Limb (tissue), 2 donors: ENCODE measurements at regions not wholly inside any gene's neighbourhood (a gene's known extent, or its start where the extent isn't known, plus 50 kb on each side); places are given as distances from the start of the nearest gene placed in this dataset.

ENCODE experiments used
- DNase-seq, 2 donors: peaks; one replicate each; pipeline ENCODE4 v3.0.0-alpha.2; 2016; ENCODE audit errors: extremely low spot score in 2 of 2

DNA sequence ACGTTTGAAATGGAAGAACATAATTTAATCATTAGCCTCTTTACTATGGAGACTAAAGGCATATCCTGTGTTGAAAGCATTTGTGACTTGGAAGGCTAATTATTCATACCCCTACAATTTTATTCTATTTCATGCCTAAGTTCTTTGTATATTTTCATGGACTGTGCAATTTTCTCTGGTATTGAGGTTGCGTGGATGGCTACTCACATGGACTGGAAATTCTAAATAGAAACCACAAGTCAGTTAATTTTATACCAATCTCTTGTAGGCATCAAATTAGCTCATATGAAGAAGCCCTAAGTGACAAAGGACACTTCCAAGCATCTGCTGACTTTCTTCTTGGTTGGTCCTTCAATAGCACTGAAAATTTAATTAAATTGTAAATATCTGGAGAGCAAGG, 1353.5 kb downstream of the ROBO1 start:
- DNase-seq, result no peak

DNA sequence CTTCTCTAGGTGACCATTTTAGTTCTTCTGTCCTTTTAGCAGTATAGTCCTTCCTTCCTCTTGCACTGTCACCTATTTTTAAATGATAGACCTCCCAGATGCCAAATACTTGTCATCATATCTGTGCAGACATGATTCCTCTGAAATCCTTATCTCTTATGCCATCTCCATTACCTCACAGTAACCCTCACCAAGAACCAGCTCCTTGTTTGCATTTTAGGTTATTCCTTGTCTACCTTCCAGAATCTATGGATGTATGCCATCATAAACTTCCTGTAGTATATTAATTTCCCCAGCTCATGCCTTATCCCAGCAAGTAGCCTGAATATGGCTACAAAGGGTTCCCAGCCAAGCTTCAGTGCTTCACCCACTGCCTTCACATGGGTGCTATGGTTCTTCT, 1347.2 kb downstream of the ROBO1 start:
- DNase-seq, result no peak

DNA sequence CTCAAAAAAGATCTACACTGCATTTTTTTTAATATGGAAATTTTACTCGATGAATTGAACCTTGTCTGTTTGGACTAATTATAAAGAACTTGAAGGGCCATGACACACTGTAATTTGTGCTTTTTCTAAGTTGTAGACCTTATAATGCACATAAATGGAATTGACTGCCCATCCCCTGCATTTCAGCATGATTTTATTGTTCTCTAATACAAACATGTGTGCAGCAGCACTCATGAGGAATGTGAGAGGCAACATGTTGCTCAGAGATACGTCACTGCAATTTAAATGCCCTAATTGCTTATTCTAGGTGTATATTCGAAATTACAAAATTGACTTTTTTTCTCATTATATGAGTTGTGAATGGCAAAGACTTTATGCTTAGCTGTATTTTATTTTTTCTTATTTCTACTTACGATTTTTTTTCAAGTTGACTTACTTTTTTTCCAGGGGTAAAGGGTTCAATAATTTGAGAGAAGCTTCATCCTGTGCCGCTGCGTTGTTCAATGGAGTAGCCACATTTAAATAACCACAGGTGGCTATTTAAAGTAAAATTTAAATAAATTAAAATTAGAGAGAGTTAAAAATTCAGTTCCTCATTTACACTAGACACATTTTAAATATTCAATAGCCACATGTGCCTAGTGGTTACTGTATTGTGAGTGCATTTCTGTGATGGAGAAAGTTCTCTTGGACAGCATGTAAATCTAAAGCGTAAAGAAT, 1346.4 kb downstream of the ROBO1 start:
- DNase-seq, result no peak

DNA sequence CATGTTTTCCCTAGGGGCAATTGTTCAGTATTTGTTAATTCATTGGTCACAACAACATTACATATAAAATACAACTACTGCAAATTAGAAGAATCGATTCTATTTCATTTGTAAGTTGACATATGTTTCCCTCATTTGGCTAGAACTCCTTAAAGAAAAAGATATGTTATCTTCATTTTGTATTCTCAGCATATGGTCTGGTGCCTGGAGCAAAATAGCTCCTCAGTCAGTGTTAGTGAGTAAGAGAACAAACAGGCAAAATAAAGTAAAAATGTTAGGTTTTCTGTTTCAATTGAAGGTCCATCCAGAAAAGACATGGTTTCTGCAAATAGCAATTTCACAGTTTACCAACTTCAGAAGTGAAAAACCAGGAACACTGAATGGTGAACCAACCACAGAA, 1343.1 kb downstream of the ROBO1 start:
- no peak for DNase-seq

DNA sequence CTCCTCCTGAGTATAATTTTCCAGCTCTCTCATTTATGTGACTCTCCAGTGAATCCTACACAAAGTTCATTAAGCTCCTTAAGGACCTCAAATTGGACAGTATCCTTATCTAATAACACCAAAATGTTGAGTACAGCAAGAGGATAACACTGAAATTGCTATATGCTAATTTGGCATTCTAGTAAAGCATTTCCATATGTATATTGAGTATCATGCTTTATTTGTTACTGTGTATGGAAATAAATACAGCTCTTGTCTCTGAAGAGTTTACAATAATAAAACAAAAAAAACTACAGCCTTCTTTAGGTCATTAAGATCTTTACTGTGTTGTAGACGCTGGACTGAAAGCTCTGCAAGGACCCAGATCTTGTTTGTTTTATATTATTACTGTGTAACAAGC, 1341.3 kb downstream of the ROBO1 start:
- DNase-seq, result no peak

DNA sequence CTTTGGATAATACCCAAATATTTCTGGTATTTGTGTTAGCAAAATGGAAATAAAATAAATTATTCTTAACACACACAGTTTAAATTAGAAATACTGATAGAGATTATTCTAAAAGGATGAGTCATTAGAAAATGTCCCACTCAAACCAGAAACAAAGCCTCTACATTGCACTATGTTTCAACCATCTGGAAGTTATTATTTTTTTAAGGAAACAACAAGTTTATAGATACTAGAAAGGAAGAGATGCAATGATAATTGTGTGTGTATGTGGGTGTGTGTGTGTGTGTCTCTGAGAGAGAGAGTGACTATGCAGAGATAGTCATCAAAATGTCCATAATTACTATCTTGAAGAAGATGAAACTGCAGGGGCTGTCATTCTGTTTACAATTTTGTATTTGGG, 1340.5 kb downstream of the ROBO1 start:
- DNase-seq, result no peak

DNA sequence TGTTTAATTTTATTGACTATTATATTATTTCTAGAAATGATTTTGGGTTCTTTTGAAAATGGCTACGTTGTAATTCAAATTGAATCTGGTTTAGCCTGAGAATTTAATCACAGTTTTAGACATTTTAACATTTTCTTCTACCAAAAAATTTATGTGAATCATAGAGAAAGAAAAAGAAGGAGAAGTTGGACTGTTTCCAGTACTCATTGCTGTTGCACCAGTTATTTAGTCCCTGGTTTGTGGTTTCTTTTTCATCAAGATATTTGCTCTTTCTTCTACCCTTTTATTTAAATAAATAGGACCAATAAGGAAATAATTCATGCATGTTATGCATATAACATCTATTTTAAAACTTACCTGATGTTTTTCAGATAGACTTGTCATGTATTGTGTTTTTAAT, 1337.1 kb downstream of the ROBO1 start:
- DNase-seq, result no peak

DNA sequence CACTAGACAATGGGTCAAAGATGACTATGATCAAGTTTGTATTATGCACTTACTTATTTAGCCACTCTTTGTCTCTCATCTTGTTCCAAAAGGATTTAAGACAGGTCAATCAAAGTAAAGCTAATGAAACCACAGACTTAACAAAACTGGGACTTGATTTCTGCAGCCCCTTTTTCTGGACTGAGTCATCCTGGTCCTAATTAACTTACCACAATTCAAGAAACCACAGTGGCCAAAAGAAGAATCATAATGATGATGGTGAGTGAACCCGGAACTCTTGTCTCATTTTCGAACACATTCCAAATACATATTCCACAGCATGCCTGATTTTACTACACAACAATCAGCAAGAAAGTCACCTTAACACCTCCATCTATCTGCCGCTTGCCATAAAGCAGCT, 1333.0 kb downstream of the ROBO1 start:
- DNase-seq, result no peak

DNA sequence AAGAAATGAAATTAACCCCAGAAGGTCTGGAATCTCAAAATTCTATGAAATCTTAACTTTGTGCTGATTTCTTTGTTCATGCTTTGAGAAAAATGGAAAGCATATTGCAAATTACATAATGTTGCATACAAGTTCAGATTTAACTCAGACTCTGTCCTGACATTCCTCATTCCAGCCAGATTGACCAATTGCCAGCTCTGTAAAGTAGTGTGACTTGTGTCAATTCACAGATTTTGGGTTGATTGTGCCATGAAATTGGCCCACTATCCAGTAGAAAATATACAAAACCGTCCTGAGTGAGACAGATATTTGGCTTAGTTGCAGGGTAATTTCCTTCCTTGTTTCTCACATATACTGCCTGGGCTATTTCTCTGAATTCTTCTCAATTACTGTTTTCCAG, 1312.6 kb downstream of the ROBO1 start:
- DNase-seq, result no peak

DNA sequence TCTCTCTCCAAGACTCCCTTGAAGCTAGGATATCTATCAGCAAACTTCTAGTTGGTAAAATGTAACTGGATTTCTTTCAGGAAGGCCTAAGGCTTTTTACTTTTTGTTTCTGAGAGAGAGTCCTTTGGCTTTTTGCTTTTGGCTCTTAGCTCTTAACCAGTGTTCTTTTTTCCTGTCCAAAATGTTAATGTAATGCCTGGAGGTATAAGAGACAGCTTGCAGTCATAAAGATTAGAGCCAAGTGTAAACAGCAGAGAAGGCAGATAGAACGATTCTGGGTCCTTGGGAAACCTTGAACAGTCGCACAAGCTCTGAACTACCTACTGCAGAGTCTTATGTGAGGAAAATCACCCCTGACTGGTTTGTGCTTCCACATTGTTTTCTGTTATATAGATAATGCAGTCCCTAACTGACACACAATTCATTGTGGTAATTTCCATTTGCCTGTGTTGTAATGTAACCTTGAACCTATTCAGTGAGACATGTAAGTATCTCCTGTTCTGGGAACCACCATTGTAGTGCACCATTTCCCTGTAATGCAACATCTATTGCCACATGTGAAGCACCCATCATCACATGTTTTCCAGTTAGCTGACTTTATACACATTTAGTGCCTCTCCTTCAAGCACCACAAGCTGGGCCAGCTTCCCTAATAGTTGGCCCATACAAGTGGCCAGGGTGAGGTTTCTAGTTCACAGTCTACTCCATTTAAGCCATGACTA, 1311.9 kb downstream of the ROBO1 start:
- no peak for DNase-seq

DNA sequence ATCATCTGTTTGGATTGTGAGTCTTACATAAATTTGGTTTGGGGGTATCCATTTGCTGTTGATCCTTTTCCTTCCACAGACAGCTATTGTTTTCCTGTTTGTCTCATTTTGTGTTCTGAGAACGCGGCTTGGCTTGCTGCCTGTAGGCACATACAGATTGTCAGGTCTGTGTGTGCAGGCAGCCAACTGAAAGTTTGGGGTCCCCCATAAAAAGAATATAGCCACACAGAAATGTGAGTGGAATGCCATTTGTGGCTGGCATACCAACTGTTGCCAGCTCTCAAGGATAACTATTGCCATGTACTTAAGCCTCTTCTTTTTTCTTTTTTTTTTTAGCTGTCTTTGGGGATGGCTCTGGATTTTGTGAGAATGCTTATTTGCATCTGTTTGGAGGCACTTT, 1308.0 kb downstream of the ROBO1 start:
- DNase-seq, result no peak

DNA sequence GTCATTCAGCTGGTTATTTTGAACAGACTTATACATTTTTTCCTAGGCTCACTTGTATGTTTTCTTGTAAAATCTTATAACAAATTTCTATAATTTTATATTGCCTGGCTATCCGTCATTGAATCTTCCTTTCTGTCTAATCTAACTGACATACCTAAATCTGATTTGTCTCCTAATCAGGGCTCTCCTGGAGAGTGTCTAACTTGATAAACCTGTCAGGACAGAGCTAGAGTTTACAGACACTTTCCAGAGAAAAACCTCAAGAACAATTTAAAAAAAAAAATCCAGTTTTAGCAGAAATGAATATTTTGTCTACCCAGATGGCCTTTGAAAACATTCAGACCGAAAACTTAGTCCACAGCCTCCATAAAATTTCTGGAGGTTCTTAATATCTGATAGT, 1305.8 kb downstream of the ROBO1 start:
- no peak for DNase-seq

DNA sequence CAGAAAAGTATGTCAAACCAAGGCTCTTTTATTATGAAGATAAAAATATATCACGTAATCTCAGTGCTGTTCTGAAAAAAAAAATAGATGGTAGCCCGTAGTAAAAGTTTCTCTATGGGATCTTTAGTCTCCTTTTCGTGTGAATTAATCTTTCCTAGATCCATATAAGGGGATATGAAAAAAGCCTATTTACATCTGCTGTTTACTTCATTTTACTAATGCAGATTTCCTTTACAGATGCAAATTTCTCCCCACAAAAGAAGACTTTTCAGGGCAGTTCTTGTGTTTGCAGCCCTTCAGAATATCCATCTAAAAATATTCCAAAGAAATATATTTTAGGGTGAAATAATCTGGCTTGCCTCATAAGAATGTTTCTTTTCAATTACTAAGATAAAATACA, 1291.7 kb downstream of the ROBO1 start:
- DNase-seq, result no peak

DNA sequence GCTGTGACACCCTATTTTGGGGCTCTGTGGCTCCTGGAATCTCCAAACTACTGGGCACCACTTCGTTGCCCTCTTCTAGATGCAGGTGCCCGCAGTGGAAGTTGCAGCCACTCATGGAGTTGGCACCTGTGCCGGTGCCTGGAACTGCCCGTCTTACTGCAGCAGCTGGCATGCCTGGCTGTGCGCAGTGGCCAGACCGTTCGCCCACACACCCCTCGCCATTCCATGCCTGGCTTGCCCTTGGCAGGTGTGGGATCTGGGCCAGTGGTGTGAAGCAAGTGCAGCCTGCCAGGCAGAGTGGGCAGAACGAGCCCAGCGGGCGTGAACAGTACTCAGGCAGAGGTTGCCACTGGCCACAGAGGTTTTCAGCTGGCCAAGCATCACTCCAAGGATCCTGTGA, 1286.7 kb downstream of the ROBO1 start:
- no peak for DNase-seq

DNA sequence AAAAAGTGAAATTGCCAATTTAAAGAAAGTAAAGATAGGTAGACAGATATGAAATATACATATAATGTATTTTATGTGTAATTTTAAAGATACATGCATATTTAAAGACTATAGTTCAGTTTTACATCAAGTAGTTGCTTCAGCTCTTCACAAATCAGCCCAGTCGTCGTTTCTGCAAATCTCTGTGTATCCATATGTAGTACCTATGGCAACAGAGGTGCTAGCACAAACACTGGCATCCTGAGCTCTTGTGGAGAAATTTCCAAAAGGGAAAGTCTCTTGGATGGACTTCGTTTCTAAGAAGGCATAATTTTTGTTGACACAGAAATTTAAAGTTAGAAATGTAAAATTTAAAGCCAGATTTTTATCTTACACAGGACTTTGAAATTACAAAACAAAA, 1284.7 kb downstream of the ROBO1 start:
- peak in 1 of 2 donors; percentile 18 for DNase-seq

DNA sequence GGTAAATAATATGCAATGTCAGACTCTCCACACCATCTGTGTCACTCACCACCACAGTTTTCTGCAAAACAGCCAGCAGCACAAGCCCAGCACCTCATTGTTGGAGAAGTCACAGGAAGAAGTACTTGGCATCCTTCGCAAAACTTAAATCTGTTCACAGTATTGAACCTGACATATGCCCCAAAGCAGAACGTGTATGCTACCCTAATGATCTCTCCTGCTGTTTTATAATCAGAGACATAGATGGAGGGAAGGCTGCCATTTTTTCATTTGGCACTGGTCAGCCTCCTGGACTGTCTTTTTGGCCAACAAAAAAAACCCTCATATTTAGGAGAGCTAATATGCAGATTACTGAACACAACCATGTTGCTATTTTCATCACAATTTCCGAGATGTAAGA, 1272.9 kb downstream of the ROBO1 start:
- no peak for DNase-seq

DNA sequence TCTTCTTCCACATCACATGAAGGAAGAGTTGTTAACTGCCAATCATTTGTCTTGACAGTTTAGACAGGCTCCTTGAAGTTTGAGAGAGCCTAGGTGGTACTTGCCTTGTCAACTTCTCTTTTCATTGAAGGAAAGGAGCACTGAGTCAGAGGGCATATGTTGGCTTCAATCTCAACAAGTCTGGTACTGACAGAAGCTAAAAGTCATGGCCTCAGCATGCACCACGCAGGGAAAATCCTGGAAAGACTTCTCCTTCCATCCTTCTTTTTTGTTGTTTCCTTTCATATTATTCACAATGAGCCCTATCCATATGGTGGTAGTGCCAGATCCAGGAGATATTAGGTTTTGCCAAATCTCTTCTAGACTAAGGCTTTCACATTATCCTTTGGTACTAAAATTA, 1272.5 kb downstream of the ROBO1 start:
- no peak for DNase-seq

DNA sequence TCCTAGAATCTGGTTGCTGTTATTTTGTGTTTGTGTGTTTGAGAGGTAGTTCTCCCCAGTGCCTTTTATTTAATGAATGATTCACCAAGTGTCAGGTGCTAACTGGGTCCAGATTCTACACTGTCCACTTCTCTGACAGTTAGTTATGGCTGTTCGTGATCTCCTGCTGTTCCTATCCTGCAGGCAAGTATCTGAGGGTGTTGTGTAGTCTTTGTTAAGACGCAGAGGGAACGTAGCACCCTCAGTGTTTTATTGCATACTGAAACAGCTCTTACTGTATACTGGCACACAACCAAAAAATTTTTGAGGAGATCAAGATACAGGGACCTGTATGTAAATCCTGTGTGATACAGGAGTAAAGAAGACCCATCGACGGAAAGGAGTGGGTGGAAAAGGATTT, 1271.3 kb downstream of the ROBO1 start:
- no peak for DNase-seq

DNA sequence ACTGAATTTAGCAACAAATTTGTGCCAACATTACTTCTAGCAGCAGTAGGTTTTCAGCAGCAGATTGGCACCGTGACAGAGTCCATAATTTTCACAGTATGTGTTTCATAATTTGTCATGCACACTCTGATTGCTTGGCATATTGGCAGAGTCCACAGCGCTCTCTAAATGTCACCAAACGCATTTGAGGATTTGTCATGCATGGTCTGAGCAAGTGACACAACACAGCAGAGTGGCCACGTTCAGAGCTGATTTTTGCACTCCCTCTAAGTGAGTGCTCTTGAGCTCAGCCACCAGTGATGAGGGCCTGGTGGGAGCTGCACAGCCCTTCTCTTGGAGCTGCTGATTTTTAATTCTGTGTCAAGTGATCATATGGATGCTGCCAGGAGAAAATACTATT, 1270.8 kb downstream of the ROBO1 start:
- DNase-seq, result peak in 1 of 2 donors; percentile 34

DNA sequence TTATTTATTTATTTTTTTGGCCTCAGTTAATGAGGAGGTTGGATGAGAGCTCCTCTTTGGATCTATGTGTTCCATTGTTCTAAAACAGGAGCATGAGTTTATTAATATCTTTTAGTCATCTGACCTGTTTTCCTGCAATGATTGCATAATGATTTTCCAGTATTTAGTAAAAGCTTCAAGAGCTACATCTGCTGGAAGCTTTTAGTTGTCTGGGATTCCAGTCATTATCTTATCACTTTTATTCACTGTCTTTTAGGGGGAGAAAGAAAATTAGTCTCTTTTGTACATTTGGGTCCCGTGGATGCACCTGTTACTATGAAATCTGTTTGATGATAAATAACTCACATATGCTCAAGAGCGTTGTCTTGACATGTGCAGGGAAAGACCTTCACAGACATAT, 1270.0 kb downstream of the ROBO1 start:
- DNase-seq, result no peak

DNA sequence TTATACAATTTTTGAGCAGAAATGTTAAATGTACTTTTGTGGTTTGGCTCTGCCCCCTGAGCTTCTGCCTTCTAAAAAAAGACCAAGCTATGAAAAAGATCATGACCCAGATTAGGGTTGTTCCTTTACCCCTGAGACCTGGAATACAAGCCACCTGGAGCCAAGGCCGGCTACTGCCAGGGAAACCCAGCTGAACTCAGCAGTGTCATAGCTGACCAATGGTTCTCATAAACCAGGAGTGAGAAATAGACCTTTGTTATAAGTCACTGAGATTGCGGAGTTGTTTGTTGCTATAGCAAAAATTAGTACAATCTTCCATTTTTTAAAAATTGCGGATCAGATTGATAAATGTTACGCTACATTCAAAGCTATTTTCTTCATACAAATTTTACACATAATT, 1261.7 kb downstream of the ROBO1 start:
- DNase-seq, result no peak

DNA sequence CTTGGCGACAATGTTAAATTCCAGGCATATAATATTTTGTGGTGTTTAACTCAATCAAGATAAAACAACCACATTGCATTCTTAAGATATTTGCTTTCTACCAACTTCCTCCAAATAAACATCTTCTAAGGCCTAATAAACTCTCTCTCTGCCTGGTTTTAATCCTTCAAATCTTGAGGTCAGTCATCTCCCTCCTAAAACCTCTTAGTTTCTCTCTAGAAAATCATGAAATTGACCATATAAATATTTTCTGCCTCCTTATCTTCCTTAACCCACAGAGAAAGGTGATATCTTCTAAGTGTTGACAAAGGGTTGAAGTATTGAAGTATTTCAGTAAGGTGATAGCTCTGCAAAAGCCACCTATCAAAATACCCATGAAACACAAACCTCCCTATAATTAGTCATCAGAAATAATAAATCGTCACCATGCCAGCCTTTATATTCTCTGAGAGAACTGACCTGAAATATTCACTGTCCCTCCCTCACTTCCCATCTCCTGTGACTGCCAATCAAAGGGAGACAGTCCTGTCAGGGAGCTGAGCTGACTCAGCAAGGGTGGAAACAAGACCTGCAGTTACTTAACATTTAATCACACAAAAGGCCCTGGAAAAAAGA, 1261.1 kb downstream of the ROBO1 start:
- DNase-seq, result no peak
